Body of pancreas (tissue), 4 donors: ENCODE measurements at regions not wholly inside any gene's neighbourhood (a gene's known extent, or its start where the extent isn't known, plus 50 kb on each side); places are given as distances from the start of the nearest gene placed in this dataset.

Source experiments
- CTCF ChIP-seq, 7 experiments: fragments of 450-650 bp in 4 of 7; fragments of 200-600 bp in 3 of 7; sonication (generic) in 3 of 7; IDR thresholded peaks; one replicate each; pipeline ENCODE4 v1.5.1; 2016 to 2019; ENCODE audit warnings: antibody characterized with exemption in 7 of 7
- POLR2A ChIP-seq, 3 donors: fragments of 450-650 bp; IDR thresholded peaks; one replicate each; pipeline ENCODE4 v1.6.1; 2016; ENCODE audit warnings: antibody characterized with exemption in 3 of 3, mild to moderate bottlenecking in 2 of 3

GRCh38 chr10:111558211-111558610, 481.4 kb downstream of the ADRA2A start:
- no peak for TF ChIP-seq CTCF (IDR thresholded peaks at IDR 0.05)
- no peak for TF ChIP-seq POLR2A (IDR thresholded peaks at IDR 0.05)
